GM08714 (cell line): ENCODE measurements at regions not wholly inside any gene's neighbourhood (a gene's known extent, or its start where the extent isn't known, plus 50 kb on each side); places are given as distances from the start of the nearest gene placed in this dataset.
"Not testable (repeated sequence)": the region's sequence is repeated elsewhere in the genome, so short reads cannot be mapped to it uniquely, and the experiment has no call there.

ENCODE experiments used
- H3K4me3 ChIP-seq: fragments of 200-500 bp; sonication (Bioruptor generic); 2 replicates; pipeline ENCODE4 v1.5.1; 2014; ENCODE audit warnings: mild to moderate bottlenecking, low read length, inconsistent platforms
- ZNF274 ChIP-seq: IDR thresholded peaks from 2 replicates; pipeline ENCODE4 v1.6.1; 2012; ENCODE audit warnings: mild to moderate bottlenecking, low read depth, low read length

GRCh38 chr7:20916311-20916710 lies 129.6 kb upstream of the SP8 start:
- no peak overlapping the region for H3K4me3 ChIP-seq
- no peak for TF ChIP-seq ZNF274

GRCh38 chr7:20917603-20918002 lies 130.9 kb upstream of the SP8 start:
- TF ChIP-seq ZNF274 = no peak
- no peak overlapping the region for H3K4me3 ChIP-seq

- H3K4me3 ChIP-seq = no peak overlapping the region
- no peak for TF ChIP-seq ZNF274
Measured at GRCh38 chr7:20918156-20918555, 131.5 kb upstream of the SP8 start.

- H3K4me3 ChIP-seq = not testable (repeated sequence)
Measured at GRCh38 chr7:20927178-20927577, 140.5 kb upstream of the SP8 start.

GRCh38 chr7:20927976-20928375 lies 141.3 kb upstream of the SP8 start:
- H3K4me3 ChIP-seq = no peak overlapping the region
- TF ChIP-seq ZNF274 = no peak

GRCh38 chr7:20929199-20929598 lies 142.5 kb upstream of the SP8 start:
- TF ChIP-seq ZNF274 = no peak
- no peak overlapping the region for H3K4me3 ChIP-seq

- no peak overlapping the region for H3K4me3 ChIP-seq
- no peak for TF ChIP-seq ZNF274
Measured at GRCh38 chr7:20931739-20932138, 145.1 kb upstream of the SP8 start.

- no peak for TF ChIP-seq ZNF274
- H3K4me3 ChIP-seq = no peak overlapping the region
Measured at GRCh38 chr7:20932785-20933527, 146.3 kb upstream of the SP8 start.

- H3K4me3 ChIP-seq = no peak overlapping the region
- no peak for TF ChIP-seq ZNF274
Measured at GRCh38 chr7:20945451-20945850, 158.8 kb upstream of the SP8 start.

GRCh38 chr7:20952916-20953315 lies 166.2 kb upstream of the SP8 start:
- no peak overlapping the region for H3K4me3 ChIP-seq
- no peak for TF ChIP-seq ZNF274

GRCh38 chr7:20954711-20955619 lies 168.3 kb upstream of the SP8 start:
- no peak for TF ChIP-seq ZNF274
- no peak overlapping the region for H3K4me3 ChIP-seq

- no peak for TF ChIP-seq ZNF274
- H3K4me3 ChIP-seq = no peak overlapping the region
Measured at GRCh38 chr7:20958572-20958971, 171.9 kb upstream of the SP8 start.

GRCh38 chr7:20959281-20959680 lies 172.6 kb upstream of the SP8 start:
- no peak for TF ChIP-seq ZNF274
- no peak overlapping the region for H3K4me3 ChIP-seq

- no peak for TF ChIP-seq ZNF274
Measured at GRCh38 chr7:20963556-20964280, 177.0 kb upstream of the SP8 start.

More at GRCh38 chr7:20963556-20964280, 177.0 kb upstream of the SP8 start:
- H3K4me3 ChIP-seq = no peak overlapping the region
